NCI-H526 treated with DMSO at 0.1 percent for 48 hours (cell line): ENCODE measurements at regions not wholly inside any gene's neighbourhood (a gene's known extent, or its start where the extent isn't known, plus 50 kb on each side); places are given as distances from the start of the nearest gene placed in this dataset.
"Not testable (repeated sequence)": the region's sequence is repeated elsewhere in the genome, so short reads cannot be mapped to it uniquely, and the experiment has no call there.

ENCODE experiments used
- DNase-seq: peaks from one replicate; lab custom pipeline; 2025; lab: John Stamatoyannopoulos, UW

- no peak for DNase-seq
These were observed 165.9 kb upstream of the CREB1 start for GRCh38 chr2:207363761-207364290.

DNA sequence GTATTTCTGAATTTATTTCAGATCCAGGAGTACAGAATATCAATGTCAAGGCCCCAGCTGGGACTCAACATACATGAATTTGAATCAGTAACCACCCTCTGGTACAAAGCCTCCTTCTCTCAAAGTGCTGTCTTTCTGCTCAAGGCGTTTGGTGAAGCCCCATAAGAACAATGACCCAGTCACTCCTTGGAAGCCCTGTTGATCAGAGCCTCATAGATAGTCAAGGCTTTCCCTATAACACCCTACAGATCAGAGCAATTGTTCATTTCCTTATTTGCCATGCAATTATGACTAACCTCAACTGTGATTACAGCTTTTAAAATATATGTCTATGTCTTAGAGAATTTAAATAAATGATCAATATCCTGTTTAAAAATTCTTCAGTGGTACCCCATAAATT is 159.1 kb upstream of the CREB1 start:
- no peak for DNase-seq

GRCh38 chr2:207371877-207372276 is 157.9 kb upstream of the CREB1 start:
- DNase-seq, result no peak

DNA sequence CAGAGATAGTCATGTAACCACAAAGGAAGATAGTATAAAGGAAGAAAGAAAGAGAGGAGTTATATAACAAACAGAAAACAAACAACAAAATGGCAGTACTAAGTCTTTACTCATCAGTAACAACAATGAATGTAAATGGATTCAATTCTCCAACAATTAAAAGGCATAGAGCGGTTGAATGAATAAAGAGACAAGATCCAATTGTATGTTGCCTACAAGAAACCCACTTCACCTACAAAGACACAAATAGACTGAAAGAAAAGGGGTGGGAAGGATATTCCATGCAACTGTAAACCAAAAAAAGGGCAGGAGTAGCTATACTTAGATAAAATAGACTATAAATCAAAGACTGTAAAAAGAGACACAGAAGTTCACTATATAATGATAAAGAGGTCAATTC is 157.3 kb upstream of the CREB1 start:
- no peak for DNase-seq

- no peak for DNase-seq
These were observed 154.4 kb upstream of the CREB1 start for GRCh38 chr2:207375207-207375875.

DNA sequence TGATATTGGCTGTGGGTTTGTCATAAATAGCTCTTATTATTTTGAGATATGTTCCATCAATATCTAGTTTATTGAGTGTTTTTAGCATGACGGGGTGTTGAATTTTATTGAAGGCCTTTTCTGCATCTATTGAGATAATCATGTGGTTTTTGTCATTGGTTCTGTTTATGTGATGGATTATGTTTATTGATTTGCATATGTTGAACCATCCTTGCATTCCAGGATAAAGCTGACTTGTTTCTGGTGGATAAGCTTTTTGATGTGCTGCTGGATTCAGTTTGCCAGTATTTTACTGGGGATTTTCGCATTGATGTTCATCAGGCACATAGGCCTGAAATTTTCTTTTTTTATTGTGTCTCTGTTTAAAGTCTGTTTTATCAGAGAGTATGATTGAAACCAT is 151.1 kb upstream of the CREB1 start:
- not testable (repeated sequence) for DNase-seq

DNA sequence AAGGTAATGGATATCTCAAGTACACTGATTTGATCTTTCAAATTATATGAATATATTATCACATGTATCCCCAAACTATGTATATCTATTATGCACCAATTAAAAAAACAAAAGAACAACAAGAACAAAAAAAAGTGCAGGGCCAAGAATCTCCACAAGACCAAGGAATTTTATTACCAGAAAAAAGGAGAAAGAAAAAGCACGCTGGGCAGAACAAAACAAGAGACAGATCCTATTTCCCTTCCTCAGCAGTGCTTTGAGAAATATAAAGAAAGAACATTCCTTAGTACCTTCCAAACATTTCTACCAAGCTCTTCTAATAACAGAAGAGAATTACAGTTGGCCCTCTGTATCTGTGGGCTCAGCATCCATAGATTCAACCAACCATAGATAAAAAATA is 144.7 kb upstream of the CREB1 start:
- no peak for DNase-seq

DNA sequence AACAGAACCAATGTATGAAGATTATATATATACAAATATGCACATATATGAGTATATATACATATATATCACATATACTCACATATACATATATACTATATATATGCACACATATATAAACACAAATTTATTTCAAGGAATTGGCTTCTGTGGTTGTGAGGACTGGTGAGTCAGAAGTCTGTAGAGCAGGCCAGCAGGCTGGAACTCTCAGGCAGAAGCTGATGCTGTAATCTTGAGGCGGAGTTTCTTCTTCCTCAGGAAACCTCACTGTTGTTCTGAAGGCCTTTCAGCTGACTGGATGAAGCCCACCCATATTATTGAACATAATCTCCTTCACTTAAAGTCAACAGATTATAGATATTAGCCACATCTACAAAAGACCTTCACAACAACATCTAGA is 143.9 kb upstream of the CREB1 start:
- DNase-seq, result no peak

DNA sequence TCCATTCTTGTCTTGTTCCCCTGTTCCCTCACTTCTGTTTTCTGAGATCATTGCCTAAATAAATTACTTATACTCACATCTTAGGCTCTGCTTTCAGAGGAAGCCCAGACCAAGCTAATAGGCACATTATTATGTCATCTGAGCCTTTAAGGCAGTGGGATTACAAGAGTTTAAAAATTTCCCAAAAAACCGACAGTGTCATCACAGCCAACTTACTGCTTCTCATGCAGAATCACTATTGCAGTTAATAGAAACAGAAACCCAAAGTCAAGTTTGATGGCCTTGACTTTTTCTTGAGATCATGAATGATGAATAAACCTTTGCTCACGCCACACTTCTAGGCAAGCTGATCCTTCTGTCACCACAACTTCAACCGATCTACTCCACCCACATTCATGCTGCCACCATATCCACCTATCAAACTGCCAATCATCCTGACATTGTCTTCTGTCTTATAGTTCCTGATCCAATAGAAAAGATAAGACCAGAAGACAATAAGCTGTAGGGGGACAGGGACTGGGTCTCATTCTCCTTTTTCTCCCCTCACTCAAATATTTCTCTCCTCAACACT is 142.7 kb upstream of the CREB1 start:
- DNase-seq, result no peak

DNA sequence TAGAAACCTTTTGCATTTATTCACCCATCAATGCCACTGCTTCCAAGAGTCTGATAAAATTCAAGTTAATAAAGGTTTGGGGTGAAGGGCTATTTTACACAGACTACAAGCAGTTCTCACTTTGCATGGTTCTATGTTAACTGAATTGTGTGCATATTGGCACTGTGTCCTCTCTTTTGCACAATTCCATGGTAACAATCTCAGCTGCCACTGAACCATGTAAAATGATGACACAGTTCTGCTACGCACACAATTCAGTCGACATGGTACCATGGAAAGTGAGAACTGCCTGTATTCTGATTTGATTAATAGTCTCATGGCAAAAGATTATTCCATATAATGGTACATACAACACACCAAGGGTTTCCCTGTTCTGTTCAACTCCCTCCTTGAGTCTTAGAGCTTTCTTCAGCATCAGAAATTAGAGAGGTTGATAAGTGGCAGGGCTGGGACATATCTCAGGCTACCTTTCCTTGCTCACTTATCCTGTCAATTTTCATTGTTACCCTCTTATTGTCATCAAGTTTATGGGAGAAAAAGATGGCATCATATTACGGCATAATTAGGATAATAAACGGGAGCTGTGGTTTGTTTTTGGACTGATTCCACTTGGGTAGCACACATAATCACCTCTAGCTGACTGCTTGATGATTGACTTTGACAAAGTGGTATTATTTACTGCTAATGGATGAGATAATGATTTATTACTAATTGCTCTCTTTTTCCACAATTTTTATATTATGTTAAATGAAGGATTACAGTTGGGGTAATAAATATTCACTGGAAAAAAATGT is 139.3 kb upstream of the CREB1 start:
- DNase-seq, result no peak

GRCh38 chr2:207394203-207394781 is 135.5 kb upstream of the CREB1 start:
- no peak for DNase-seq

- no peak for DNase-seq
These were observed 134.8 kb upstream of the CREB1 start for GRCh38 chr2:207394812-207395534.

DNA sequence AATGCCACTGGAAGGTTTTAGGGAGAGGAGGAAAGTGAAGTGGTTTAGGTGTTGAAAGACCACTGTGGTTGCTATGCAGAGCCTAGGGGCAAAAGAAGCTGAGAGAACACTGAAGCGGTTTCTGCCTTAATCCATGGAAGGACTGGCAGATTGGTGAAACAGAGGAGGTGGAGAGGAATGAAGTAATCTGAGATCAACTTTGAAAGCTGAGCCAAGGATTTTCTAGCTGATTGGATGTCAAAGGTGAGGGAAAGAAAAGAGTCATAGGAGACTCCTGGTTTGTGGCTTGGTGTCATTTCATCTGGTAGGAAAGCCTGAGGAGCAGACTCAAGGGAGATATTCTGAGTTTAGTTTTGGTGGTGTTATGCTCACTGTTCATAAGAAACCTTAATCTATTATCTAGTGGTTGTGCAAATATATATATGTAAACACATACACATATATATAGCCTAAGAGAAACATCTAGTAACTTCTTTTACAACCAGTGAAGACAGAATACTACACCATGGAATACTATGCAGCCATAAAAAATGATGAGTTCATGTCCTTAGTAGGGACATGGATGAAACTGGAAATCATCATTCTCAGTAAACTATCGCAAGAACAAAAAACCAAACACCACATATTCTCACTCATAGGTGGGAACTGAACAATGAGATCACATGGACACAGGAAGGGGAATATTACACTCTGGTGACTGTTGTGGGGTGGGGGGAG is 134.1 kb upstream of the CREB1 start:
- DNase-seq, result no peak

GRCh38 chr2:207397917-207398655 is 131.7 kb upstream of the CREB1 start:
- DNase-seq, result no peak

- DNase-seq, result no peak
These were observed 130.5 kb upstream of the CREB1 start for GRCh38 chr2:207399301-207399700.

DNA sequence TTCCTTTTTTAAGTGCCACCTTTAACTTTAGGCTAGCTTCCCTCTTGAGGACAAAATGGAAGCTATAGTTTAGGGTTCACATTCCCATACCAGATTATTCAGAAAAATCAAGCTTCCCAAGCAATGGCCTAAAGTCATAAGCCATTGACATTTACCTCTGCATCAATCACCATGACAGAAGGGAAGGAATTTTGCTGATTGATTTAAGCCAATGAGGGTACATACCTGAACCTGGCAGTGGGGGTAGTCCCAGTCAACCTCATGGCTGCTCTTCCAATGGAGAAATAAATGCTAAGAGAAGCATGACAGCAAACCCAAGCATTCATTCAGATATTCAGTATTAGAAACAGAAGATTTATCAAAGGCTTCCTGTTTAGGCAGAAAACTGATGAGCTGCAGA is 128.4 kb upstream of the CREB1 start:
- no peak for DNase-seq

- DNase-seq, result no peak
These were observed 126.6 kb upstream of the CREB1 start for GRCh38 chr2:207403141-207403540.

DNA sequence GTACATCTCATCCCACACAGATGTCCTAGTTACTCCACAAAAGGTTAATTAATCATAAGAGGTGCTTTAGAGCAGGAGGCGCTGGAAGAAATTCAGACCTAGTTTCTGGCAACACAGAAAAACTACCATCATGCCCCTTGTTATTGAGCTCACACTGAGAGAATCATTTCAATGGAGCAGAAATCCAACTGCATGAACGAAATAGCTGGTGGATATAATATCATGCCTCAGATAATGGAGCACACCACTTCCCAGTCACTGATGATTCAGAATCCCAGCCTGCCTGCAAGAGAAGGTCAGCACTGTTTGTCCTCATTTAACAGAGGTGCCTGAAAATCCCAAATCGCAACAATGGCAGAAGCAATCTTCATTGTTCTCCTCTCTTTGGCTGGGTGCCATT is 125.8 kb upstream of the CREB1 start:
- DNase-seq, result no peak

- DNase-seq, result no peak
These were observed 124.6 kb upstream of the CREB1 start for GRCh38 chr2:207405150-207405549.

GRCh38 chr2:207408086-207408794 is 121.5 kb upstream of the CREB1 start:
- peak; percentile 86 for DNase-seq
